ENCODE measurements at regions not wholly inside any gene's neighbourhood (a gene's known extent, or its start where the extent isn't known, plus 50 kb on each side); places are given as distances from the start of the nearest gene placed in this dataset.

GRCh38 chr5:59959330-59959729 lies 65.8 kb upstream of the PDE4D start:
- no peak for DNase-seq (ENCODE audit: low read depth in 2 of 2)

GRCh38 chr5:59956130-59956783 lies 62.7 kb upstream of the PDE4D start:
- no peak for DNase-seq (ENCODE audit: low read depth in 2 of 2)

GRCh38 chr5:59955241-59955640 lies 61.7 kb upstream of the PDE4D start:
- no peak for DNase-seq (ENCODE audit: low read depth in 2 of 2)

- DNase-seq (ENCODE audit: low read depth in 2 of 2), result no peak
These were observed 50.1 kb upstream of the PDE4D start for GRCh38 chr5:59943452-59944113.
